T-helper 1 cell (primary cell): ENCODE measurements at regions not wholly inside any gene's neighbourhood (a gene's known extent, or its start where the extent isn't known, plus 50 kb on each side); places are given as distances from the start of the nearest gene placed in this dataset.
A peak's percentile ranks its signal among the peaks of the same experiment; 100 is the strongest.
"Not testable (repeated sequence)": the region's sequence is repeated elsewhere in the genome, so short reads cannot be mapped to it uniquely, and the experiment has no call there.

Experiments used
- DNase-seq, 5 donors: peaks; one replicate each; pipeline ENCODE4 v3.0.0-alpha.2; 2012 to 2020

DNA sequence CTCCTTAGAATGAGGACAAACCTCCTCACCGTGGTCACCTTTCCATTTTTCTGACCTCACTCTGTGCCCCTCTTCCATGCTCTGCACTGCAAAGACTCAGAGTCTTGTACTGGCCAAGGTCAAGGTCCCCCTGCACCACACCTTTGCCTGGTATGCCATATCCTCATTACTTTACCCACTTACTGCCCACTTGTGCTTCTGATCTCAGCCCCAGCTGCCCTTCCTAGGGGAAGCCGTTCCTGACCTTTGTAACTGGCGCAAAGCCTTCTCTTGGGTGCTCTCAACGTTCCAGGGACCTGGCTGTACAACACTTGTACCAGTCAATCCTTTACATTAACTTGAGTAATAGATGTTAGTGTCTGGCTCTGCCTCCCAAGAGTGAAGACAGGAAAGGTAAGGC, 256.0 kb downstream of the SV2B start:
- no peak for DNase-seq

DNA sequence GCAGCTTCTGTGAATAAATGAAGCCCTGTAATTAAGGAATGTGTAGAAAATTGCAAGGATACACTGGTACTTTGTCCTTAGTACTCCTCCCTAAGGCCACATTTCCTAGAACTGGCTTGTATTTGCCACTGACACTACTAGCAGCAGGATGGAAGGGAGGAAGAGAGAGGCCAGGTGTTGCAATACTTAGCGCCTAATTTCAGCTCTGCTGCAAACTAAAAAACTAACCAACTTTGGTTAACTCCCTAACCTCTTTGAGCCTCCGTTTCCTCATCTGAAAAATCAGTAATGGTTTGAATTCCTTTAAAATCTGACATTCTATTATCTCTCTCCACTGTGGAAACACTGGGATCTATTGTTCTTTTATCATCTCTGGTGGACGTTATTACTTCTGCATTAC, 257.0 kb downstream of the SV2B start:
- no peak for DNase-seq

GRCh38 chr15:91357486-91357885, 257.4 kb downstream of the SV2B start:
- no peak for DNase-seq

GRCh38 chr15:91358405-91358804, 258.3 kb downstream of the SV2B start:
- DNase-seq, result no peak

- not testable (repeated sequence) for DNase-seq
Measured at GRCh38 chr15:91361696-91362095, 261.6 kb downstream of the SV2B start.

- no peak for DNase-seq
Measured at GRCh38 chr15:91366111-91366510, 266.1 kb downstream of the SV2B start.

- no peak for DNase-seq
Measured at GRCh38 chr15:91368611-91369010, 268.6 kb downstream of the SV2B start.

DNA sequence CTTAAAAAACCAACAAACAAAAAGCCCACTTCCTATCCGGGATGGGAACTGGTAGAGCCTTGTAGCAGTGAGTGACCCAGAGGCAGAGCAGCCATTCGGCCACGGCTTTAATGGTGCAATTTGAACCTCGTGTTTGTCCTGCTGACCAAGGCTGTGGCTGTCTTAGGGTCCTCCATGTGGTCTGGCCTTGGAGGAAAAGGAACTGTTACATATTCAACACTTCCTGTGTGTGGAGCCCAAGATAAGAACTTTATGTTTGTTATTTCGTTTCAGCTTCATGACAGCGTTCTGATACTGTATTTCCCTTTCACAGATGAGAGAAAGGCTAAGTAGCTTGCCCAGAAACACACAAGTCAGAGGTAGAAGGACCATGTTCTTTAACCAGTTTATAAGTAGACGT, 269.8 kb downstream of the SV2B start:
- no peak for DNase-seq

DNA sequence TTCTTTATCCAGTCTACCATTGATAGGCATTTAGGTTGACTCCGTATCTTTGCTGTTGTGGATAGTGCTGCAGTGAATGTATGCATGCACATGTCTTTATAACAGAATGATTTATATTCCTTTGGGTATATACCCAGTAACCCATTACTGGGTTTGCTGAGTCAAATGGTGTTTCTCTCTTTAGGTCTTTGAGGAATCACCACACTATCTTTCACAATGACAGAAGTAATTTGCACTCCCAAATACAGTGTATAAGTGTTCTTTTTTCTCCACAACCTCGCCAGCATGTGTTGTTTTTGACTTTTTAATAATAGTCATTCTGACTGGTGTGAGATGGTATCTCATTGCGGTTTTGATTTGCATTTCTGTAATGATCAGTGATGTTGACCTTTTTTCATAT, 271.3 kb downstream of the SV2B start:
- DNase-seq, result not testable (repeated sequence)

- no peak for DNase-seq
Measured at GRCh38 chr15:91374336-91374735, 274.3 kb downstream of the SV2B start.

GRCh38 chr15:91376038-91376437, 276.0 kb downstream of the SV2B start:
- no peak for DNase-seq

GRCh38 chr15:91380114-91380513, 280.1 kb downstream of the SV2B start:
- no peak for DNase-seq

- no peak for DNase-seq
Measured at GRCh38 chr15:91383532-91383931, 283.5 kb downstream of the SV2B start.

GRCh38 chr15:91384189-91384730, 284.2 kb downstream of the SV2B start:
- no peak for DNase-seq

DNA sequence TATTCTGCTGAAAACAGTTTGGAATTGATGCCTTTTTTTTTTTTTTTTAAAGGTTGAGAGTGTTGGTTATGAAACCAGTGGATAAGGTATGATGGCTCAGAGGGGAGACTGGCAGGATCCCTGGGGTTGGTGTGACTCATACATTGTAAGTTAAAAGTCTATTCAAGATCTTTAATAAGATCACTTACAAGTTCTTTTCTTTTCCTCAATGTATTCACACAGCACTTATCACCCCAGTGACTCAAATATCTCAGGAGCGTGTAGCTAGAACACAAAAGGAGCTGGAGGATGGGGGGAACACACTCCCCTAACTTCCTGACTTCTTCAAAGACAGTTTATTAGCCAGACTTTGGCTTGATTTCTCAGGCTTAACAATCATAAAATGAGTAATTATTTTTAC, 285.3 kb downstream of the SV2B start:
- DNase-seq, result no peak

DNA sequence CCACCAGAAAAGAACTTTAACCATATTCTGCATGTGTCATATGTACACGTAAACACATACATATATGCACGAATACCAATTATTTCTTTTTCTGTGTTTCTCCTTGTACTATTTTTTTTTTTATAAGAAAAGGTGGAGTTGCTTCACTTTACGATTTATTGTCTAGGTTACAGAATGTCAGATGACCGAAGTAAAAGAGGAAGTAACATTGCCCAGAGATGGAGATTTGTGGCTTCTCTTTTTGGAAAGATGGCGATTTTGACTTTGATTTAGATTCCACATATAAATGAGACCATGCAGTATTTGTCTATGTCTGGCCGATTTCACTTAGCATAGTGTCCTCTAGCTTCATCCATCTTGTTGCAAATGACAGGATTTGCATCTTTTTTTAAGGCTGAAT, 293.1 kb downstream of the SV2B start:
- no peak for DNase-seq

DNA sequence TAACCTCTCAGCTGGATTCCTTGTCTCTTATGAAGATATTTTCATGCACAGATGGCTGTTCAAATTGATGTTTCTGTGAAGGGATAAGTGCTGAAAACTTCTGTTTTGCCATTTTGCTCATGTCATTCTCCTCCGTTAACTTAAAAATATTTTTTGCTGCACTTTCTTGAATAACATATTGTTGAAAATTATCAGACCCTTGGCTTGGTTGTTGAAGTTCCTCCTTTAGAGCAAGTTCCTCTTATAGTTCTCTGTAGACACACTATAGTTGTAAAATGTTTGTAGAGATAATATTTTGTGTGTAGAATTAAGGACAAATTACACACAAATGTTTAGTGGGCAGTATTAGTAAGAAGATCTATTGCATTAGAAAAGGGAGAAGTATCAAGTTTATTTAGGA, 300.4 kb downstream of the SV2B start:
- DNase-seq, result no peak

DNA sequence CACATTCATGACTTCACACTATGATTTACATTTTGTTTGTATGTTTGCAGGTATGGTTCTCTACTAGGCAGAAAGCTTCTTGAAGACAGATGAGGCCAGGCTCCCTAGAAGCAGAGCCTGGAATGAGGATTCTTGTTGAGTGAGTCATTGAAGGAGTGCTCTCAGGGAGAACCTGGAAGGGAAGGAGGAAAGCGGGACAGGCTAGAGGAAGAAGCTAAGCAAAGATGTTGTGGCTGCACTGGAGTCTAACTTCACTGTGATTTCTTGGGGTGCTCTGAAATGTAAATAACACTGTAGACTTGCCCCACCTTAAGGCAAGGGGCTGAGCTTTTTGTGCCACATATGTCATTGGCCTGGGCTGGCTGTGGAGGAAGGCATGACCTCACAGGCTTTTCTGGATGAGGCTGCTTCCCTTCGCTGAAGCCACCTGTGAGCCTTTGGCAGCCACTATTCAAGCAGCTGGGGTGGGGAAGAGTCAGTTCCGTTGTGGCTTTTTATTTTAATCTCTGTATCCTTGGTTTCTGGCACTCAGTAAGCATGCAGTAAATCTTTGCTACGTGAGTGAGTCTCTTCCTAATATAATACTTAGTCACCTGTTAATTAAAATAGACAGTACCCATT, 307.3 kb downstream of the SV2B start:
- DNase-seq, result peak in 3 of 5 donors; percentile 3 to 13 (median 4)

GRCh38 chr15:91408476-91409076, 308.5 kb downstream of the SV2B start:
- DNase-seq, result no peak

- no peak for DNase-seq
Measured at GRCh38 chr15:91409387-91409786, 309.3 kb downstream of the SV2B start.

- DNase-seq, result no peak
Measured at GRCh38 chr15:91411586-91411985, 311.5 kb downstream of the SV2B start.

- DNase-seq, result no peak
Measured at GRCh38 chr15:91412138-91412928, 312.3 kb downstream of the SV2B start.

GRCh38 chr15:91413142-91413541, 313.1 kb downstream of the SV2B start:
- DNase-seq, result no peak

DNA sequence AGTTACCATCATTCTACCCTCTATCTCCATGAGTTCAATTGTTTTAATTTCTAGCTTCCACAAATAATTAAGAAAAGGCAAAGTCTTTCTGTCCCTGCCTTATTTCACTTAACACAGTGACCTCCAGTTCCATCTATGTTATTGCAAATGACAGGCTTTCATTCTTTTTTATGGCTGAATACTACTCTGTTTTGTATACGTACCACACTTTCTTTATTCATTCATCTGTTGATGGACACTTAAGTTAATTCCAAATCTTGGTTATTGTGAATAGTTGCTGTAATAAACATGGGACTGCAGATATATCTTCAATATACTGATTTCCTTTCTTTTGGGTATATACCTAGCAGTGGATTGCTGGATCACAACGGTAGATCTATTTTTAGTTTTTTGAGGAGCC, 314.1 kb downstream of the SV2B start:
- no peak for DNase-seq
